ENCODE measurements at regions not wholly inside any gene's neighbourhood (a gene's known extent, or its start where the extent isn't known, plus 50 kb on each side); places are given as distances from the start of the nearest gene placed in this dataset.

- TF ChIP-seq CTCF (IDR thresholded peaks at IDR 0.05) (no peak), EP300 (IDR thresholded peaks at IDR 0.05) (no peak), POLR2A (IDR thresholded peaks at IDR 0.05; ENCODE audit: low read depth) (no peak)
Observed at GRCh38 chr10:104505521-104506042, 135.5 kb upstream of the SORCS3 start.
